GM12865 (cell line): ENCODE measurements at regions not wholly inside any gene's neighbourhood (a gene's known extent, or its start where the extent isn't known, plus 50 kb on each side); places are given as distances from the start of the nearest gene placed in this dataset.

Experiments
- DNase-seq: peaks from one replicate; pipeline ENCODE4 v3.0.0; 2010; ENCODE audit warnings: low read depth
- H3K4me3 ChIP-seq: 2 replicates; pipeline ENCODE4 v1.5.1; 2011; ENCODE audit warnings: mild to moderate bottlenecking, low read depth, low read length, control low read depth
- TF ChIP-seq, protein P1 (sequence below): IDR thresholded peaks from 2 replicates; pipeline ENCODE4 v1.5.1; 2011; ENCODE audit warnings: low read length, control low read depth, low read depth, inconsistent platforms; ENCODE audit not compliant: insufficient read depth; ENCODE audit errors: missing control alignments

DNA sequence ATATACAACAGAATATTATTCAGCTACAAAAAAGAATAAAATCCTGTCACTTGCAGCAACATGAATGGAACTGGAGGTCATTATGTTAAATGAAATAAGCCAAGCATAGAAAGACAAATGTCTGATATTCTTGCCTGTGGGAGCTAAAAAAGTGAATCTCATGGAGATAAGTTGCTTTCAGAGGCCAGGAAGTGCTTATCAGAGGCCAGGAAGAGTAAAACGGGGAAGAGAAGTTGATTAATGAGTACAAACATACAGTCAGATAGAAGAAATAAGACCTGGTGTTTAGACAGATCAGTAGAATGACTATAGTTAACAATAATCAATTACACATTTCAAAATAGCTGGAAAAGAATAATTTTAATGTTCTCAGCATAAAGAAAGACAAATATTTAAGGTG is 54.4 kb upstream of the CPHXL start:
- DNase-seq, result no peak

DNA sequence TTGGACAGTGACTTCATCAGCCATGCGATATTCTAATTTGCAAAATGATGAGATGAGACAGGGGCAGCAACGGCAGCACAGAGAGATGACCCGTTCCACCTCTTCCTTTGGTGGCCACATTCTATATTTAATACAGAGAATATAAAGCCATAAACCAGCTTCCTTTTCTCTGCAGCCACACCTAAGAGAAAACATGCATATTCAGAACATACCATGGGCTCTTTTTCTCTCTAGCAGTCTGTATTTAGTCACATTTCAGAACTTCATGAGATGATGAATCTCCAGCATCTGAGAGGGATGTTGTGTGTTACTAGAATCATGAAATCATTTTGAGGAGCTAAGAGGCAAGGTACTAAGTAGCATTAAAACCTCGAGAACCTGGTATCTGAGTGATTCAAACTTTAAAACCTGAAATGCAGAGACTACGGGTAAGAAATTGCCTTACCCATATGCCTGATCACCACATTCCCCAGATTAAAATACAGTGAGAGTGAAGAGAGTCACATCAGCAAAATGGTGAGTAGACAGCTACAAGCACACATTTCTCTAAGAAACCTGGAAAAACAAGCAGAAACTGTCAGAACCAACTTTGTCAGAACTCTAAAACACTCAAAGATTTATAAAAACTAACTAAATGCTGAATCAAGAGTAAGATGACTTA is 55.5 kb upstream of the CPHXL start:
- DNase-seq, result no peak
- H3K4me3 ChIP-seq, result no peak overlapping the region
- TF ChIP-seq, protein P1, sequence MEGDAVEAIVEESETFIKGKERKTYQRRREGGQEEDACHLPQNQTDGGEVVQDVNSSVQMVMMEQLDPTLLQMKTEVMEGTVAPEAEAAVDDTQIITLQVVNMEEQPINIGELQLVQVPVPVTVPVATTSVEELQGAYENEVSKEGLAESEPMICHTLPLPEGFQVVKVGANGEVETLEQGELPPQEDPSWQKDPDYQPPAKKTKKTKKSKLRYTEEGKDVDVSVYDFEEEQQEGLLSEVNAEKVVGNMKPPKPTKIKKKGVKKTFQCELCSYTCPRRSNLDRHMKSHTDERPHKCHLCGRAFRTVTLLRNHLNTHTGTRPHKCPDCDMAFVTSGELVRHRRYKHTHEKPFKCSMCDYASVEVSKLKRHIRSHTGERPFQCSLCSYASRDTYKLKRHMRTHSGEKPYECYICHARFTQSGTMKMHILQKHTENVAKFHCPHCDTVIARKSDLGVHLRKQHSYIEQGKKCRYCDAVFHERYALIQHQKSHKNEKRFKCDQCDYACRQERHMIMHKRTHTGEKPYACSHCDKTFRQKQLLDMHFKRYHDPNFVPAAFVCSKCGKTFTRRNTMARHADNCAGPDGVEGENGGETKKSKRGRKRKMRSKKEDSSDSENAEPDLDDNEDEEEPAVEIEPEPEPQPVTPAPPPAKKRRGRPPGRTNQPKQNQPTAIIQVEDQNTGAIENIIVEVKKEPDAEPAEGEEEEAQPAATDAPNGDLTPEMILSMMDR, result no peak

More for the DNA sequence above, 54.4 kb upstream of the CPHXL start:
- TF ChIP-seq, protein P1, result no peak
- no peak overlapping the region for H3K4me3 ChIP-seq

DNA sequence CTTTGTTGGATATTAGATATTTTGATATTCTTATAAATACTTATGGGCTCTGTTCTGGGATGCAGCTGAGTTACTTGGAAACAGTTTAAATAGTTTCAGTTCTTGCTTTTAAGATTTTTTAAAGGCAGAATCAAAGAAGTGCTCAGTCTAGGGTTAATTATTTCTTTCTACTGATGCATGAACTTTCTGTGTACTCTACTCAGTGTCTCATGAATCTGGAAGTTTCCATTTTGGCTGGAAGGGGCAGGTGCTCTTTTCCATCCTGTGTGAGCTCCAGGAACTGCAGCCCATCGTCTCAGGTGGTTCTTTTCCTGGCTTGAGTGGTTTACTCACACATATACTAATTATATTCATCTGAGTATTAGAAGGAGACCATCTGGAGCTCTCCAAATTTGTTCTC is 61.1 kb upstream of the CPHXL start:
- no peak for DNase-seq
- TF ChIP-seq, protein P1, result no peak
- no peak overlapping the region for H3K4me3 ChIP-seq

DNA sequence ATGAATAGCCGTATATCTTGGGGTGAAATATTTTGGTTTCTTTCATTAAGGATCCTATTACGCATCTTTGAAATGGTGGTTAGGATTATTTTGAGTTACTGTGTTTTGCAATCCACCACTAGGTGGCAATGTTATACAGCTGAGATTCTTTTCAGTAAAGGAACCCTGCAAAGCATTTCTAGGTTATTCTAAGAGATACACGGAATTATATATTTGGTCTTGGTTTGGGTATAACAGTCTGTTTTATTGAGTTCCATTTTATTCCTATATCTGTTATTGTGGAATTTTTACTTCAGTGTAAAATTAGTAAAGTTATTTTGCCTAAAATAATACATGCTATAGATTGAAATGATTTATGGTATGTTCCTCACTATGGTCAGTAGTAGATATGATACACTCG is 62.9 kb upstream of the CPHXL start:
- DNase-seq, result peak; percentile 67
- TF ChIP-seq, protein P1, result peak; percentile 72
- H3K4me3 ChIP-seq, result no peak overlapping the region

DNA sequence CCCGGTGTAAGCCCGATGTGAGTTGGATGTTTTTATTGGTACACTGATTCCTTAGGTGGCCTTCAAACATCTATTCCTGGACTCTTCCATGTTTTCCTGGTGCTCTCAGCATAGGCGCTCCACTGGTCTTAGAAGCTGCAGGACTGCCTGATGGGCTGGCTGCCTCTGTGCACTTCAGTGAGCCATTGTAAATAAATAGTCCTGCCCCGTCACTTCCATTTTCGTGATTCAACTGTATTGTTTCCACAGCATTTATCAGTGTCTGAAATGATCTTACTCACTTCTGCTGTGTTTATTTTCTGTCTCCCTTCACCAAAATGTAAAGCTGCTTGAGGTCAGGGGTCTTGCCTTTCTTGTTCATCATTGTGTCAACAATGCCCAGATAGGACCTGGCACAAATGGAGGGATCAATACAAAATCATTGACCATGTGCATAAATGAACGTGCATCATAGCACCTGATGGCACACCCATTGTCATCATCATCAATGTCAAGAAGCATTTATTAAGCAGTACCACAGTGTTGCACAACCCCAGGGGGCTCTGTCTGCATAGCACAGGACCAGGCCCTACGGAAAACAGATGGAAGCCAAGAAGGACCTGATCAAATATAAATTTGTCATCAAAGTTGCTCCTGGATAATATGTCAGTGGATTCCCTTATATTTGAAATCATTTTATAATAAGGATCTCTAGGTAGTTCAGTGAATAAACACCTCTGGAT is 66.6 kb upstream of the CPHXL start:
- no peak for DNase-seq
- TF ChIP-seq, protein P1, result no peak
- no peak overlapping the region for H3K4me3 ChIP-seq

DNA sequence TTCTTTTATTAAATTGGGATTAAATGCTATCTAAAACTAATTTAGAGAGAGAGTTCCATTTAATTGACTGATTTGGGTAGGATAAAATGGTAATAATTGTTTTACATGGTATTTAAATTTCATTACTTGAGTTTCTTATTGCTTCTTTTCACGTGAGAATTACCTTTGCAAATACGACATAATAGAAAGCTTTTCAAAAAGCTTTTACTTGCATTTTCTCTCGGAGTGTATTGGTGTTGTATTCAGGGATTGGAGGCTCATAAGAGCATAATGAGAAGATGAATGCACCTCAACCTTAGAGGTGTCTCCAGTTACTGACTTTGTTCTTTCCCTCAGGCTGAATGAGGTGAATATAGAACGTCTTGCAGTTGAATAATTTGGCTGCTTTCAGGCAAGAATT is 67.4 kb upstream of the CPHXL start:
- DNase-seq, result no peak
- H3K4me3 ChIP-seq, result no peak overlapping the region
- TF ChIP-seq, protein P1, result no peak
